Epithelial cell of esophagus (primary cell): ENCODE measurements at regions not wholly inside any gene's neighbourhood (a gene's known extent, or its start where the extent isn't known, plus 50 kb on each side); places are given as distances from the start of the nearest gene placed in this dataset.
A peak's percentile ranks its signal among the peaks of the same experiment; 100 is the strongest.
"Not testable (repeated sequence)": the region's sequence is repeated elsewhere in the genome, so short reads cannot be mapped to it uniquely, and the experiment has no call there.

Experiments
- DNase-seq: peaks from one replicate; pipeline ENCODE4 v3.0.0; 2010; ENCODE audit warnings: low read depth
- H3K4me3 ChIP-seq: 2 replicates; pipeline ENCODE4 v1.5.1; 2011; ENCODE audit warnings: mild to moderate bottlenecking, low read length, control low read depth
- CTCF ChIP-seq: IDR thresholded peaks from 2 replicates; pipeline ENCODE4 v1.5.1; 2011; ENCODE audit warnings: low read depth, mild to moderate bottlenecking, low read length, control low read depth, inconsistent platforms; ENCODE audit not compliant: insufficient read depth; ENCODE audit errors: missing control alignments

GRCh38 chr2:235105821-235106359 is 154.1 kb downstream of the SH3BP4 start:
- no peak overlapping the region for H3K4me3 ChIP-seq
- no peak for DNase-seq
- TF ChIP-seq CTCF = no peak

GRCh38 chr2:235106874-235107639 is 155.2 kb downstream of the SH3BP4 start:
- DNase-seq = peak; percentile 75
- TF ChIP-seq CTCF = peak; percentile 81

DNA sequence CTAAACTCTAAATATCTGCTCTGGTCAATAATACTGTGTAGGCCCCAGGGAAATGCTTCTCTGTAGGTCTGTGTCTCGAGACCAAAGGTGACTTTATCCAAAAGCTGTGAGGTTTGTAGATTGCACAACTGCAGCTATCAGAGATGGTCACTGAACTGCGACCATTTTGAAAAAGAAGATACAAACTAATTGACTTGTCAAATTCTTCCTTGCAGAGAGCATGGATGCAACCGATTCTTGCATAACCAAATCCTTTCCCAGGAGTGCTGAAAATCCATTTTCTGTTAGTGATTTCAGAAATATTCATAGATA is 155.8 kb downstream of the SH3BP4 start:
- no peak for DNase-seq
- no peak overlapping the region for H3K4me3 ChIP-seq
- TF ChIP-seq CTCF = no peak

More at GRCh38 chr2:235106874-235107639, 155.2 kb downstream of the SH3BP4 start:
- H3K4me3 ChIP-seq = no peak overlapping the region

DNA sequence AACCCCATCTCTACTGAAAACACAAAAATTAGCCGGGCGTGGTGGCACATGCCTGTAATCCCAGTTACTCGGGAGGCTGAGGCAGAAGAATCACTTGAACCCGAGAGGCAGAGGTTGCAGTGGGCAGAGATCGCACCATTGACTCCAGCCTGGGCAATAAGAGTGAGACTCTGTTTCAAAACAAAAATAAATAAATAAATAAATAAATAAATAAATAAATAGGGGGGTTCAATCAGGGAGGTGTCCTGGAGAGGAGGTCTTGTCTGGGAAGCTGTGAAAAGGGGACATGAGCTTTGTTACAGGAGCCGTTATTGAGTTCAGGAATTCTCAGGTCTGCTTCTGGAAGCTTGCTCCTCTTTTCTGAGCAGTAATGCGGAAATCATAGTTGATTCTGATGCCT is 157.7 kb downstream of the SH3BP4 start:
- H3K4me3 ChIP-seq, DNase-seq: not testable (repeated sequence)

DNA sequence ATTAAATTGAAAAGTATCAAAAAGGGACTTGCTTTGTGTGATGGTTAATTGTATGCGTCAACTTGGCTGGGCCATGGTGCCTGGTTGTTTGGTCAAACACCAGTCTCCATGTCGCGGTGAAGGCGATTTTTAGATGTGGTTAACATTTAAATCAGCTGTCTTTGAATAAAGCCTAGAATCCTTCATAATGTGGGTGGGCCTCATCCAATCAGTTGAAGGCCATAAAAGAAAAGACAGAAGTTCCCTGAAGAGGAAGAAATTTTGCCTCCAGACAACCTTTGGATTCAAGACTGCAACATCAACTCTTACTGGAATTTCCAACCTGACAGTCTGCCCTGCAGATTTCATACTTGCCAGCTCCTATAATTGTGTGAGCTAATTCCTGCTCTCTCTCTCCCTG is 160.5 kb downstream of the SH3BP4 start:
- no peak for TF ChIP-seq CTCF
- H3K4me3 ChIP-seq = no peak overlapping the region
- DNase-seq = no peak

DNA sequence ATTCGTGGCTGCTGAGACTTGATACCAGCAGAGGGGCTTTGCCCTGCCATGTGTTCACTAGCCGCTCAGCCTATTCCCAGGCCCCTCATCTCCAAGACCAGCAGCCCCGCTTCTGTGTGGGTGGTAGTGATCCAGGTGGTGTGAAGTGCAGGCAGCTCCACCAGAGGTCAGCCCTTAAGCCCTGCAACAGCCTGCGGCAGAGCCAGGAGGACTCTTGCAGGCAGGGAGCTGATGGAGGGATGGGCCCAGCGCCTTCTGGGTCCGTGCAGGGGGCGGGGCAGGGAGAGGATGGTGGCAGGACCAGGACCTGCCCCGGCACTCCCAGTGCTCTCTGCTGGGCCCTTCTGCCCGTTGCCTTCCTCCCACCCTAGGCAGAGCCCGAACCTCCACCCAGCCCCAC is 162.0 kb downstream of the SH3BP4 start:
- no peak for TF ChIP-seq CTCF
- no peak overlapping the region for H3K4me3 ChIP-seq
- no peak for DNase-seq

- TF ChIP-seq CTCF = no peak
- no peak overlapping the region for H3K4me3 ChIP-seq
- no peak for DNase-seq
Observed at GRCh38 chr2:235114286-235114685, 162.5 kb downstream of the SH3BP4 start.
